Trophoblast cell (in vitro differentiated cells and primary cell): ENCODE measurements at regions not wholly inside any gene's neighbourhood (a gene's known extent, or its start where the extent isn't known, plus 50 kb on each side); places are given as distances from the start of the nearest gene placed in this dataset.

ENCODE experiments used
- DNase-seq, 2 donors: peaks; one replicate each; pipeline ENCODE4 v3.0.0-alpha.2; 2016
- H2AFZ ChIP-seq: 2 replicates; pipeline ENCODE4 v1.6.1; 2013; ENCODE audit warnings: low read length, moderate library complexity, mild to moderate bottlenecking; ENCODE audit not compliant: insufficient read depth, poor library complexity
- H2AK5ac ChIP-seq: 2 replicates; pipeline ENCODE4 v1.6.1; 2013; ENCODE audit warnings: mild to moderate bottlenecking, low read length
- H2BK120ac ChIP-seq: 2 replicates; pipeline ENCODE4 v1.6.1; 2013; ENCODE audit warnings: low read length, mild to moderate bottlenecking, moderate library complexity; ENCODE audit not compliant: insufficient read depth, poor library complexity
- H2BK12ac ChIP-seq: 2 replicates; pipeline ENCODE4 v1.6.1; 2013; ENCODE audit warnings: mild to moderate bottlenecking, low read length, moderate library complexity
- H2BK5ac ChIP-seq: 2 replicates; pipeline ENCODE4 v1.6.1; 2013; ENCODE audit warnings: low read length, low read depth, moderate library complexity, mild to moderate bottlenecking; ENCODE audit not compliant: poor library complexity
- H3K14ac ChIP-seq: 2 replicates; pipeline ENCODE4 v1.6.1; 2013; ENCODE audit warnings: mild to moderate bottlenecking, low read length
- H3K18ac ChIP-seq: 2 replicates; pipeline ENCODE4 v1.6.1; 2013; ENCODE audit warnings: mild to moderate bottlenecking, low read length
- H3K23ac ChIP-seq: 2 replicates; pipeline ENCODE4 v1.6.1; 2013; ENCODE audit warnings: low read length
- H3K27ac ChIP-seq: 2 replicates; pipeline ENCODE4 v1.5.1; 2013; ENCODE audit warnings: low read depth, mild to moderate bottlenecking, inconsistent platforms, low read length, moderate library complexity
- H3K27me3 ChIP-seq: 2 replicates; pipeline ENCODE4 v1.6.1; 2013; ENCODE audit warnings: inconsistent platforms, mild to moderate bottlenecking, low read length, moderate library complexity; ENCODE audit not compliant: insufficient read depth
- H3K36me3 ChIP-seq, 2 experiments: 1 replicate in 1 of 2; 2 replicates in 1 of 2; pipeline ENCODE4 v1.6.1; 2013; ENCODE audit warnings: low read length in 2 of 2, mild to moderate bottlenecking in 2 of 2, moderate library complexity in 1 of 2; ENCODE audit not compliant: insufficient read depth in 2 of 2, control insufficient read depth in 1 of 2
- H3K4ac ChIP-seq: 2 replicates; pipeline ENCODE4 v1.6.1; 2013; ENCODE audit warnings: low read depth, mild to moderate bottlenecking, low read length, moderate library complexity
- H3K4me1 ChIP-seq, 2 experiments: 1 replicate in 1 of 2; 2 replicates in 1 of 2; pipeline ENCODE4 v1.6.1; 2013; ENCODE audit warnings: low read length in 2 of 2, mild to moderate bottlenecking in 2 of 2, moderate library complexity in 1 of 2; ENCODE audit not compliant: insufficient read depth in 2 of 2, control insufficient read depth in 1 of 2
- H3K4me2 ChIP-seq: 2 replicates; pipeline ENCODE4 v1.6.1; 2013; ENCODE audit warnings: inconsistent platforms, mild to moderate bottlenecking, low read length, moderate library complexity
- H3K4me3 ChIP-seq: 2 replicates; pipeline ENCODE4 v1.5.1; 2013; ENCODE audit warnings: mild to moderate bottlenecking, low read depth, low read length, inconsistent platforms
- H3K79me1 ChIP-seq: one replicate; pipeline ENCODE4 v1.6.1; 2013; ENCODE audit warnings: low read length
- H3K79me2 ChIP-seq: 2 replicates; pipeline ENCODE4 v1.6.1; 2013; ENCODE audit warnings: low read length, mild to moderate bottlenecking; ENCODE audit not compliant: control insufficient read depth, insufficient read depth, poor library complexity
- H3K9ac ChIP-seq: 2 replicates; pipeline ENCODE4 v1.6.1; 2013; ENCODE audit warnings: mild to moderate bottlenecking, low read length
- H3K9me3 ChIP-seq: 2 replicates; pipeline ENCODE4 v1.6.1; 2013; ENCODE audit warnings: low read depth, mild to moderate bottlenecking, control low read depth, inconsistent platforms, low read length; ENCODE audit not compliant: insufficient read depth
- H4K12ac ChIP-seq: 2 replicates; pipeline ENCODE4 v1.6.1; 2013; ENCODE audit warnings: low read depth, mild to moderate bottlenecking, low read length, moderate library complexity
- H4K8ac ChIP-seq: 2 replicates; pipeline ENCODE4 v1.6.1; 2013; ENCODE audit warnings: low read depth, mild to moderate bottlenecking, low read length, moderate library complexity
- H4K91ac ChIP-seq: one replicate; pipeline ENCODE4 v1.6.1; 2013; ENCODE audit warnings: low read depth, mild to moderate bottlenecking, low read length, moderate library complexity
- WGBS: extraction: QIAGEN DNeasy Blood & Tissue Kit; methylation state at CpG from one replicate; pipeline ENCODE4 v1.1.7; 2013; ENCODE audit warnings: missing lambda C conversion rate; ENCODE audit not compliant: insufficient read length, insufficient coverage; ENCODE audit errors: extremely low coverage; 5-methylcytosine and 5-hydroxymethylcytosine counted together

- no peak overlapping the region for H2BK5ac ChIP-seq
- no CpG with 5 or more reads among the region's 13 CpGs for WGBS
- H4K8ac ChIP-seq, result no peak overlapping the region
Observed at GRCh38 chr5:1946776-1947175, 64.1 kb upstream of the IRX4 start.

GRCh38 chr5:1946122-1946677 is 63.5 kb upstream of the IRX4 start:
- H3K4me2 ChIP-seq, result no peak overlapping the region
- no peak overlapping the region for H3K4ac ChIP-seq
- H3K36me3 ChIP-seq, result no peaks in the 10 kb centered on the region
- H4K91ac ChIP-seq, result no peak overlapping the region
- no peak for DNase-seq
- no peak overlapping the region for H2AFZ ChIP-seq
- no peaks in the 10 kb centered on the region for H3K79me2 ChIP-seq
- H2BK12ac ChIP-seq, result no peak overlapping the region
- no peak overlapping the region for H2BK5ac ChIP-seq
- no peaks in the 10 kb centered on the region for H3K79me1 ChIP-seq
- no peak overlapping the region for H3K4me3 ChIP-seq
- H3K14ac ChIP-seq, result no peak overlapping the region
- no peak overlapping the region for H3K9ac ChIP-seq
- H3K9me3 ChIP-seq, result peaks cover 8% of the 10 kb centered on the region
- no peak overlapping the region for H4K12ac ChIP-seq
- no peak overlapping the region for H4K8ac ChIP-seq
- H2BK120ac ChIP-seq, result no peak overlapping the region
- no peak overlapping the region for H2AK5ac ChIP-seq
- no peaks in the 10 kb centered on the region for H3K4me1 ChIP-seq
- H3K27me3 ChIP-seq, result no peaks in the 10 kb centered on the region
- H3K18ac ChIP-seq, result no peak overlapping the region
- no peak overlapping the region for H3K23ac ChIP-seq
- WGBS, result no CpG with 5 or more reads among the region's 17 CpGs
- H3K27ac ChIP-seq, result no peak overlapping the region

More at GRCh38 chr5:1946776-1947175, 64.1 kb upstream of the IRX4 start:
- no peak overlapping the region for H3K4me2 ChIP-seq
- DNase-seq, result no peak
- H2AFZ ChIP-seq, result no peak overlapping the region
- no peak overlapping the region for H2BK120ac ChIP-seq
- no peak overlapping the region for H3K23ac ChIP-seq
- H2AK5ac ChIP-seq, result no peak overlapping the region
- H3K4me1 ChIP-seq, result no peaks in the 10 kb centered on the region
- no peaks in the 10 kb centered on the region for H3K79me1 ChIP-seq
- no peaks in the 10 kb centered on the region for H3K79me2 ChIP-seq
- H3K36me3 ChIP-seq, result no peaks in the 10 kb centered on the region
- no peak overlapping the region for H3K4ac ChIP-seq
- H3K18ac ChIP-seq, result no peak overlapping the region
- H3K4me3 ChIP-seq, result no peak overlapping the region
- no peak overlapping the region for H2BK12ac ChIP-seq
- no peak overlapping the region for H3K27ac ChIP-seq
- H4K91ac ChIP-seq, result no peak overlapping the region
- no peaks in the 10 kb centered on the region for H3K27me3 ChIP-seq
- no peak overlapping the region for H3K9ac ChIP-seq
- no peak overlapping the region for H3K14ac ChIP-seq
- H4K12ac ChIP-seq, result no peak overlapping the region
- H3K9me3 ChIP-seq, result peaks cover 14% of the 10 kb centered on the region

GRCh38 chr5:1945606-1946005 is 62.9 kb upstream of the IRX4 start:
- Histone ChIP-seq H3K27ac (no peak overlapping the region), H4K12ac (no peak overlapping the region), H2BK5ac (no peak overlapping the region), H3K27me3 (no peaks in the 10 kb centered on the region), H3K79me2 (no peaks in the 10 kb centered on the region), H3K23ac (no peak overlapping the region), H2AK5ac (no peak overlapping the region), H3K4me3 (no peak overlapping the region), H3K9me3 (peaks cover 5% of the 10 kb centered on the region), H3K9ac (no peak overlapping the region), H4K8ac (no peak overlapping the region), H3K79me1 (no peaks in the 10 kb centered on the region), H3K14ac (no peak overlapping the region), H3K18ac (no peak overlapping the region), H3K4me1 (no peaks in the 10 kb centered on the region), H3K4ac (no peak overlapping the region), H2AFZ (no peak overlapping the region), H2BK12ac (no peak overlapping the region), H2BK120ac (no peak overlapping the region), H4K91ac (no peak overlapping the region), H3K4me2 (no peak overlapping the region), H3K36me3 (no peaks in the 10 kb centered on the region)
- DNase-seq, result no peak
- no CpG with 5 or more reads among the region's 13 CpGs for WGBS

GRCh38 chr5:1944408-1944807 is 61.7 kb upstream of the IRX4 start:
- no peak overlapping the region for H4K91ac ChIP-seq
- H3K18ac ChIP-seq, result no peak overlapping the region
- no peak for DNase-seq
- no peak overlapping the region for H3K4me2 ChIP-seq
- H3K36me3 ChIP-seq, result no peaks in the 10 kb centered on the region
- no peak overlapping the region for H2BK120ac ChIP-seq
- no peak overlapping the region for H3K14ac ChIP-seq
- H3K79me2 ChIP-seq, result no peaks in the 10 kb centered on the region
- H3K79me1 ChIP-seq, result no peaks in the 10 kb centered on the region
- peaks cover 2% of the 10 kb centered on the region for H3K9me3 ChIP-seq
- H2BK5ac ChIP-seq, result no peak overlapping the region
- H3K4ac ChIP-seq, result no peak overlapping the region
- H4K8ac ChIP-seq, result no peak overlapping the region
- no peak overlapping the region for H3K4me3 ChIP-seq
- no peak overlapping the region for H2AFZ ChIP-seq
- H3K23ac ChIP-seq, result no peak overlapping the region
- no peak overlapping the region for H2BK12ac ChIP-seq
- no peak overlapping the region for H4K12ac ChIP-seq
- no peaks in the 10 kb centered on the region for H3K27me3 ChIP-seq
- no peak overlapping the region for H3K9ac ChIP-seq
- no CpG with 5 or more reads among the region's 10 CpGs for WGBS
- no peak overlapping the region for H2AK5ac ChIP-seq
- no peak overlapping the region for H3K27ac ChIP-seq
- no peaks in the 10 kb centered on the region for H3K4me1 ChIP-seq
